ENCODE measurements at regions not wholly inside any gene's neighbourhood (a gene's known extent, or its start where the extent isn't known, plus 50 kb on each side); places are given as distances from the start of the nearest gene placed in this dataset.
"Not testable (repeated sequence)": the region's sequence is repeated elsewhere in the genome, so short reads cannot be mapped to it uniquely, and the experiment has no call there.

GRCh38 chr14:40074169-40074568 lies 641.9 kb upstream of the FBXO33 start:
- DNase-seq, result no peak

- no peak for DNase-seq
Measured at GRCh38 chr14:40072175-40072574, 639.9 kb upstream of the FBXO33 start.

- no peak for DNase-seq
Measured at GRCh38 chr14:40058901-40059897, 627.0 kb upstream of the FBXO33 start.

- no peak for DNase-seq
Measured at GRCh38 chr14:40053416-40053815, 621.2 kb upstream of the FBXO33 start.

GRCh38 chr14:40028991-40029390 lies 596.8 kb upstream of the FBXO33 start:
- no peak for DNase-seq

- DNase-seq, result no peak
Measured at GRCh38 chr14:40025101-40025500, 592.9 kb upstream of the FBXO33 start.

- no peak for DNase-seq
Measured at GRCh38 chr14:40010961-40011360, 578.7 kb upstream of the FBXO33 start.

- DNase-seq, result no peak
Measured at GRCh38 chr14:40009771-40010170, 577.5 kb upstream of the FBXO33 start.

GRCh38 chr14:40008345-40008744 lies 576.1 kb upstream of the FBXO33 start:
- DNase-seq, result not testable (repeated sequence)

GRCh38 chr14:40004871-40005500 lies 572.8 kb upstream of the FBXO33 start:
- no peak for DNase-seq

- no peak for DNase-seq
Measured at GRCh38 chr14:40003773-40004172, 571.5 kb upstream of the FBXO33 start.

GRCh38 chr14:39998854-39999253 lies 566.6 kb upstream of the FBXO33 start:
- DNase-seq, result no peak

- DNase-seq, result no peak
Measured at GRCh38 chr14:39998114-39998513, 565.9 kb upstream of the FBXO33 start.

- DNase-seq, result no peak
Measured at GRCh38 chr14:39991041-39991440, 558.8 kb upstream of the FBXO33 start.

GRCh38 chr14:39988939-39989338 lies 556.7 kb upstream of the FBXO33 start:
- peak; percentile 1 for DNase-seq

GRCh38 chr14:39984323-39984722 lies 552.1 kb upstream of the FBXO33 start:
- DNase-seq, result no peak

GRCh38 chr14:39977198-39977597 lies 545.0 kb upstream of the FBXO33 start:
- no peak for DNase-seq

- DNase-seq, result no peak
Measured at GRCh38 chr14:39974036-39974435, 541.8 kb upstream of the FBXO33 start.

- no peak for DNase-seq
Measured at GRCh38 chr14:39972704-39973103, 540.5 kb upstream of the FBXO33 start.

- DNase-seq, result no peak
Measured at GRCh38 chr14:39967885-39968284, 535.7 kb upstream of the FBXO33 start.

- no peak for DNase-seq
Measured at GRCh38 chr14:39957987-39958386, 525.8 kb upstream of the FBXO33 start.

- no peak for DNase-seq
Measured at GRCh38 chr14:39957290-39957689, 525.1 kb upstream of the FBXO33 start.

GRCh38 chr14:39956372-39956771 lies 524.1 kb upstream of the FBXO33 start:
- DNase-seq, result no peak

- DNase-seq, result no peak
Measured at GRCh38 chr14:39948235-39948634, 516.0 kb upstream of the FBXO33 start.
